H1 (cell line): ENCODE measurements at regions not wholly inside any gene's neighbourhood (a gene's known extent, or its start where the extent isn't known, plus 50 kb on each side); places are given as distances from the start of the nearest gene placed in this dataset.

ENCODE experiments used
- HDAC6 ChIP-seq: IDR thresholded peaks from one replicate; pipeline ENCODE4 v1.7.1; 2012; ENCODE audit warnings: low read depth, mild to moderate bottlenecking, inconsistent platforms, low read length, moderate library complexity
- KDM1A ChIP-seq: fragments of 200-600, 300-600 bp; sonication (generic); IDR thresholded peaks from 2 replicates; pipeline ENCODE4 v1.7.1; 2016; ENCODE audit warnings: mild to moderate bottlenecking, low read length, borderline replicate concordance
- NANOG ChIP-seq: IDR thresholded peaks from 2 replicates; pipeline ENCODE4 v1.6.1; 2011; ENCODE audit warnings: low read length, low read depth, mild to moderate bottlenecking, inconsistent platforms; ENCODE audit not compliant: insufficient read depth, poor library complexity, severe bottlenecking
- SIRT6 ChIP-seq: IDR thresholded peaks from one replicate; pipeline ENCODE4 v1.7.1; 2012; ENCODE audit warnings: low read length, inconsistent platforms
- TBP ChIP-seq: IDR thresholded peaks from 2 replicates; pipeline ENCODE4 v1.6.1; 2011; ENCODE audit warnings: low read depth, low read length, improper control_type of control experiment
- TF ChIP-seq, protein P1 (sequence below): fragments of 300-600 bp; sonication (generic); IDR thresholded peaks from 2 replicates; pipeline ENCODE4 v1.7.1; 2012; ENCODE audit warnings: low read length, moderate library complexity, mild to moderate bottlenecking, inconsistent platforms; ENCODE audit not compliant: insufficient replicate concordance
- TF ChIP-seq, protein P2 (sequence below): IDR thresholded peaks from 2 replicates; pipeline ENCODE4 v1.6.1; 2011; ENCODE audit warnings: low read length, improper control_type of control experiment
- TF ChIP-seq, protein P3 (sequence below), 3 experiments: IDR thresholded peaks; 1 replicate in 2 of 3; 2 replicates in 1 of 3; pipeline versions ENCODE4 v1.5.1 to v1.6.1; 2011; ENCODE audit warnings: low read length in 3 of 3, mild to moderate bottlenecking in 3 of 3, inconsistent platforms in 2 of 3, low read depth in 1 of 3, moderate library complexity in 1 of 3; ENCODE audit not compliant: insufficient read depth in 1 of 3; ENCODE audit errors: control extremely low read depth in 1 of 3

DNA sequence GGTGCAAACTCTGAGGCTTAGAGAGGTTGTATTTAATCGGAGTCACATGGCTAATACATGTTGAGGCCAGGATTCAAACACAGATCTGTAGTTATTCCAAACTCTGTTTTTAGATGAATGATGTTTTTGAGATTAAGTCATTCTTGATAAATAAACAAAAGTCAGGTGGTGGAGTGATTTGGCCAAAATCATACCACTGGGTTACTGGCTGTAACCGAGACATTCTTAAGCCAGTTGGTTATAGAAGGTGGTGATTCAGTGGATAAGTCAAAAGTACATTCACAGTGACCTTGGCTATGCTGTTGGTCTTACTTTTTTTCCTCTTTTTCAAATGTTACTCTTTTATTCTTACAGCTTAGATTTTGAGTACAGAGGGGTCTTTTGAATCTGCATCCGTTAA, 361.4 kb downstream of the KIF20B start (continued):
- TF ChIP-seq, protein P1, sequence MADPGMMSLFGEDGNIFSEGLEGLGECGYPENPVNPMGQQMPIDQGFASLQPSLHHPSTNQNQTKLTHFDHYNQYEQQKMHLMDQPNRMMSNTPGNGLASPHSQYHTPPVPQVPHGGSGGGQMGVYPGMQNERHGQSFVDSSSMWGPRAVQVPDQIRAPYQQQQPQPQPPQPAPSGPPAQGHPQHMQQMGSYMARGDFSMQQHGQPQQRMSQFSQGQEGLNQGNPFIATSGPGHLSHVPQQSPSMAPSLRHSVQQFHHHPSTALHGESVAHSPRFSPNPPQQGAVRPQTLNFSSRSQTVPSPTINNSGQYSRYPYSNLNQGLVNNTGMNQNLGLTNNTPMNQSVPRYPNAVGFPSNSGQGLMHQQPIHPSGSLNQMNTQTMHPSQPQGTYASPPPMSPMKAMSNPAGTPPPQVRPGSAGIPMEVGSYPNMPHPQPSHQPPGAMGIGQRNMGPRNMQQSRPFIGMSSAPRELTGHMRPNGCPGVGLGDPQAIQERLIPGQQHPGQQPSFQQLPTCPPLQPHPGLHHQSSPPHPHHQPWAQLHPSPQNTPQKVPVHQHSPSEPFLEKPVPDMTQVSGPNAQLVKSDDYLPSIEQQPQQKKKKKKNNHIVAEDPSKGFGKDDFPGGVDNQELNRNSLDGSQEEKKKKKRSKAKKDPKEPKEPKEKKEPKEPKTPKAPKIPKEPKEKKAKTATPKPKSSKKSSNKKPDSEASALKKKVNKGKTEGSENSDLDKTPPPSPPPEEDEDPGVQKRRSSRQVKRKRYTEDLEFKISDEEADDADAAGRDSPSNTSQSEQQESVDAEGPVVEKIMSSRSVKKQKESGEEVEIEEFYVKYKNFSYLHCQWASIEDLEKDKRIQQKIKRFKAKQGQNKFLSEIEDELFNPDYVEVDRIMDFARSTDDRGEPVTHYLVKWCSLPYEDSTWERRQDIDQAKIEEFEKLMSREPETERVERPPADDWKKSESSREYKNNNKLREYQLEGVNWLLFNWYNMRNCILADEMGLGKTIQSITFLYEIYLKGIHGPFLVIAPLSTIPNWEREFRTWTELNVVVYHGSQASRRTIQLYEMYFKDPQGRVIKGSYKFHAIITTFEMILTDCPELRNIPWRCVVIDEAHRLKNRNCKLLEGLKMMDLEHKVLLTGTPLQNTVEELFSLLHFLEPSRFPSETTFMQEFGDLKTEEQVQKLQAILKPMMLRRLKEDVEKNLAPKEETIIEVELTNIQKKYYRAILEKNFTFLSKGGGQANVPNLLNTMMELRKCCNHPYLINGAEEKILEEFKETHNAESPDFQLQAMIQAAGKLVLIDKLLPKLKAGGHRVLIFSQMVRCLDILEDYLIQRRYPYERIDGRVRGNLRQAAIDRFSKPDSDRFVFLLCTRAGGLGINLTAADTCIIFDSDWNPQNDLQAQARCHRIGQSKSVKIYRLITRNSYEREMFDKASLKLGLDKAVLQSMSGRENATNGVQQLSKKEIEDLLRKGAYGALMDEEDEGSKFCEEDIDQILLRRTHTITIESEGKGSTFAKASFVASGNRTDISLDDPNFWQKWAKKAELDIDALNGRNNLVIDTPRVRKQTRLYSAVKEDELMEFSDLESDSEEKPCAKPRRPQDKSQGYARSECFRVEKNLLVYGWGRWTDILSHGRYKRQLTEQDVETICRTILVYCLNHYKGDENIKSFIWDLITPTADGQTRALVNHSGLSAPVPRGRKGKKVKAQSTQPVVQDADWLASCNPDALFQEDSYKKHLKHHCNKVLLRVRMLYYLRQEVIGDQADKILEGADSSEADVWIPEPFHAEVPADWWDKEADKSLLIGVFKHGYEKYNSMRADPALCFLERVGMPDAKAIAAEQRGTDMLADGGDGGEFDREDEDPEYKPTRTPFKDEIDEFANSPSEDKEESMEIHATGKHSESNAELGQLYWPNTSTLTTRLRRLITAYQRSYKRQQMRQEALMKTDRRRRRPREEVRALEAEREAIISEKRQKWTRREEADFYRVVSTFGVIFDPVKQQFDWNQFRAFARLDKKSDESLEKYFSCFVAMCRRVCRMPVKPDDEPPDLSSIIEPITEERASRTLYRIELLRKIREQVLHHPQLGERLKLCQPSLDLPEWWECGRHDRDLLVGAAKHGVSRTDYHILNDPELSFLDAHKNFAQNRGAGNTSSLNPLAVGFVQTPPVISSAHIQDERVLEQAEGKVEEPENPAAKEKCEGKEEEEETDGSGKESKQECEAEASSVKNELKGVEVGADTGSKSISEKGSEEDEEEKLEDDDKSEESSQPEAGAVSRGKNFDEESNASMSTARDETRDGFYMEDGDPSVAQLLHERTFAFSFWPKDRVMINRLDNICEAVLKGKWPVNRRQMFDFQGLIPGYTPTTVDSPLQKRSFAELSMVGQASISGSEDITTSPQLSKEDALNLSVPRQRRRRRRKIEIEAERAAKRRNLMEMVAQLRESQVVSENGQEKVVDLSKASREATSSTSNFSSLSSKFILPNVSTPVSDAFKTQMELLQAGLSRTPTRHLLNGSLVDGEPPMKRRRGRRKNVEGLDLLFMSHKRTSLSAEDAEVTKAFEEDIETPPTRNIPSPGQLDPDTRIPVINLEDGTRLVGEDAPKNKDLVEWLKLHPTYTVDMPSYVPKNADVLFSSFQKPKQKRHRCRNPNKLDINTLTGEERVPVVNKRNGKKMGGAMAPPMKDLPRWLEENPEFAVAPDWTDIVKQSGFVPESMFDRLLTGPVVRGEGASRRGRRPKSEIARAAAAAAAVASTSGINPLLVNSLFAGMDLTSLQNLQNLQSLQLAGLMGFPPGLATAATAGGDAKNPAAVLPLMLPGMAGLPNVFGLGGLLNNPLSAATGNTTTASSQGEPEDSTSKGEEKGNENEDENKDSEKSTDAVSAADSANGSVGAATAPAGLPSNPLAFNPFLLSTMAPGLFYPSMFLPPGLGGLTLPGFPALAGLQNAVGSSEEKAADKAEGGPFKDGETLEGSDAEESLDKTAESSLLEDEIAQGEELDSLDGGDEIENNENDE = no peak
- TF ChIP-seq HDAC6 (no peak), KDM1A (no peak), TBP (no peak), NANOG (no peak), SIRT6 (no peak)
- TF ChIP-seq, protein P2, sequence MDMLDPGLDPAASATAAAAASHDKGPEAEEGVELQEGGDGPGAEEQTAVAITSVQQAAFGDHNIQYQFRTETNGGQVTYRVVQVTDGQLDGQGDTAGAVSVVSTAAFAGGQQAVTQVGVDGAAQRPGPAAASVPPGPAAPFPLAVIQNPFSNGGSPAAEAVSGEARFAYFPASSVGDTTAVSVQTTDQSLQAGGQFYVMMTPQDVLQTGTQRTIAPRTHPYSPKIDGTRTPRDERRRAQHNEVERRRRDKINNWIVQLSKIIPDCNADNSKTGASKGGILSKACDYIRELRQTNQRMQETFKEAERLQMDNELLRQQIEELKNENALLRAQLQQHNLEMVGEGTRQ = no peak
- TF ChIP-seq, protein P3, sequence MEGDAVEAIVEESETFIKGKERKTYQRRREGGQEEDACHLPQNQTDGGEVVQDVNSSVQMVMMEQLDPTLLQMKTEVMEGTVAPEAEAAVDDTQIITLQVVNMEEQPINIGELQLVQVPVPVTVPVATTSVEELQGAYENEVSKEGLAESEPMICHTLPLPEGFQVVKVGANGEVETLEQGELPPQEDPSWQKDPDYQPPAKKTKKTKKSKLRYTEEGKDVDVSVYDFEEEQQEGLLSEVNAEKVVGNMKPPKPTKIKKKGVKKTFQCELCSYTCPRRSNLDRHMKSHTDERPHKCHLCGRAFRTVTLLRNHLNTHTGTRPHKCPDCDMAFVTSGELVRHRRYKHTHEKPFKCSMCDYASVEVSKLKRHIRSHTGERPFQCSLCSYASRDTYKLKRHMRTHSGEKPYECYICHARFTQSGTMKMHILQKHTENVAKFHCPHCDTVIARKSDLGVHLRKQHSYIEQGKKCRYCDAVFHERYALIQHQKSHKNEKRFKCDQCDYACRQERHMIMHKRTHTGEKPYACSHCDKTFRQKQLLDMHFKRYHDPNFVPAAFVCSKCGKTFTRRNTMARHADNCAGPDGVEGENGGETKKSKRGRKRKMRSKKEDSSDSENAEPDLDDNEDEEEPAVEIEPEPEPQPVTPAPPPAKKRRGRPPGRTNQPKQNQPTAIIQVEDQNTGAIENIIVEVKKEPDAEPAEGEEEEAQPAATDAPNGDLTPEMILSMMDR (IDR thresholded peaks at IDR 0.05; ENCODE audit: control extremely low read depth in 1 of 3, insufficient read depth in 1 of 3, low read depth in 1 of 3, low read length in 3 of 3) = no peak
